ENCODE measurements at regions not wholly inside any gene's neighbourhood (a gene's known extent, or its start where the extent isn't known, plus 50 kb on each side); places are given as distances from the start of the nearest gene placed in this dataset.

DNA sequence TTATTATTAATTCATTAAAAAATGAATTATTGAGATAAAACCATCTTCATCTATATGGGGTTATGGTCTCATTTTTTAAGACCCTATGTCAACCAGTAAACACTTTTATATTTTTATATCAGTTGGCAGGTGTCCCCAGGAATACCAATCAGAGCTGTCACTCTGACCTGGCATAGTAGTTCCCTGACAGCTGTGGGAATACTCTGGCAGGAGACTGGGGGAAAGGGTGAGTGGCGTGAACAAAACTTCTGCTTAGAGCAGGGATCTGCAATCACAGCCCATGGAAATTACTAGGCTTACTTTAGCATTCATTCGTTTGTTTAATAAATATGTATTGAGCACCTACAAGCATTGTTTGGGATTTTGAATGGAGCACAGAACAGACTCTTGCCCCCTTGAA, 254.1 kb upstream of the KLF3 start:
- 43% methylated on average over 2 of the region's 2 CpGs for WGBS (ENCODE audit: insufficient coverage, low coverage, missing lambda C conversion rate)
- no peak for DNase-seq (ENCODE audit: extremely low read depth in 1 of 4, low spot score in 3 of 4)
- ChIA-PET POLR2A (no interaction called here), CTCF (ENCODE audit: low intra/inter-chr PET ratio) (interaction anchor here (0.6 kb wide), 1 partner anchor 24 kb away, joined by 3 read pairs; no protein-coding TSS in a partner anchor)
- no peaks in the 10 kb centered on the region for H4K20me1 ChIP-seq (replicated peaks; ENCODE audit: control insufficient read depth, insufficient read depth, low read length)
- BruUV-seq (replicated peaks) = no TSS peak
- in situ Hi-C loops (cut with MboI) = no loop called here
- no peak overlapping the region for H3K4me2 ChIP-seq (ENCODE audit: insufficient read depth, low read length)
- no peaks in the 10 kb centered on the region for H3K9me3 ChIP-seq (replicated peaks; ENCODE audit: control insufficient read depth, insufficient read depth, low read depth, low read length)
- no peak overlapping the region for H3K4me3 ChIP-seq
- no peak for FAIRE-seq
- TF ChIP-seq, protein P1, sequence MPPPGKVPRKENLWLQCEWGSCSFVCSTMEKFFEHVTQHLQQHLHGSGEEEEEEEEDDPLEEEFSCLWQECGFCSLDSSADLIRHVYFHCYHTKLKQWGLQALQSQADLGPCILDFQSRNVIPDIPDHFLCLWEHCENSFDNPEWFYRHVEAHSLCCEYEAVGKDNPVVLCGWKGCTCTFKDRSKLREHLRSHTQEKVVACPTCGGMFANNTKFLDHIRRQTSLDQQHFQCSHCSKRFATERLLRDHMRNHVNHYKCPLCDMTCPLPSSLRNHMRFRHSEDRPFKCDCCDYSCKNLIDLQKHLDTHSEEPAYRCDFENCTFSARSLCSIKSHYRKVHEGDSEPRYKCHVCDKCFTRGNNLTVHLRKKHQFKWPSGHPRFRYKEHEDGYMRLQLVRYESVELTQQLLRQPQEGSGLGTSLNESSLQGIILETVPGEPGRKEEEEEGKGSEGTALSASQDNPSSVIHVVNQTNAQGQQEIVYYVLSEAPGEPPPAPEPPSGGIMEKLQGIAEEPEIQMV (tag; conservative IDR thresholded peaks at IDR 0.05; ENCODE audit: low read depth) = no peak
- H3K36me3 ChIP-seq (ENCODE audit: control insufficient read depth, insufficient read depth, low read length) = no peaks in the 10 kb centered on the region
- H3K9ac ChIP-seq (ENCODE audit: insufficient read depth in 1 of 2, low read depth in 2 of 2, low read length in 2 of 2) = no peak overlapping the region
- no peaks in the 10 kb centered on the region for H3K79me2 ChIP-seq (ENCODE audit: control insufficient read depth, insufficient read depth, low read length)
- no peaks in the 10 kb centered on the region for H3K9me1 ChIP-seq (ENCODE audit: control insufficient read depth, insufficient read depth, low read length)
- H3K27ac ChIP-seq (ENCODE audit: extremely low read depth, low read depth, low read length) = no peak overlapping the region
- H2AFZ ChIP-seq (ENCODE audit: low read depth, low read length) = no peak overlapping the region
- H3K4me1 ChIP-seq (replicated peaks in 1 of 2; ENCODE audit: control insufficient read depth in 2 of 2, insufficient read depth in 2 of 2, low read length in 2 of 2) = no peaks in the 10 kb centered on the region; a peak in 1 of 5 replicates
- intact Hi-C loops (cut with micrococcal nuclease) = no loop called here
- ATAC-seq = no peak
- no peaks in the 10 kb centered on the region for H3K27me3 ChIP-seq (ENCODE audit: control insufficient read depth in 2 of 2, insufficient read depth in 2 of 2, low read length in 2 of 2)

DNA sequence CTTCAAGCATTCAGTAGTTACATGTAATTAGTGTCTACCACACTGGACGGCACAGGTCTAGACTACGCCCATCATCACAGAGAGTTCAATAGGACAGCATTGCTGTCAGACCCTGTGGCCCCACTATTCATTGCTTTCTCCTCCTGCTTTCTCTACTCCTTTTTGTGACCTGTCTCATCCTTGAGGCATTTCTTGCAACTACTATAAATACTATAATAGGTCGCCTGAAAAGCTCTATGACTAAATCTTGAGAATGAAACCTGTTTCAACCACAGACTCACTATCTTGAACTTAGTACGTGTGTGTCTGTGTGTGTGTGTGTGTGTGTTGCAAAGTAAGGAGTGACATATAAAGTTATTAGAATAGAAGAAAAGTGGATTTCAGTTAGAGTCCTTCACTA, 252.9 kb upstream of the KLF3 start:
- BruUV-seq (replicated peaks) = no TSS peak
- Histone ChIP-seq H3K27me3 (ENCODE audit: control insufficient read depth in 2 of 2, insufficient read depth in 2 of 2, low read length in 2 of 2) (no peaks in the 10 kb centered on the region), H3K36me3 (ENCODE audit: control insufficient read depth, insufficient read depth, low read length) (no peaks in the 10 kb centered on the region), H3K79me2 (ENCODE audit: control insufficient read depth, insufficient read depth, low read length) (no peaks in the 10 kb centered on the region), H4K20me1 (replicated peaks; ENCODE audit: control insufficient read depth, insufficient read depth, low read length) (no peaks in the 10 kb centered on the region), H3K9me3 (replicated peaks; ENCODE audit: control insufficient read depth, insufficient read depth, low read depth, low read length) (no peaks in the 10 kb centered on the region), H3K27ac (ENCODE audit: extremely low read depth, low read depth, low read length) (no peak overlapping the region), H3K9ac (ENCODE audit: insufficient read depth in 1 of 2, low read depth in 2 of 2, low read length in 2 of 2) (no peak overlapping the region), H3K4me3 (no peak overlapping the region), H3K9me1 (ENCODE audit: control insufficient read depth, insufficient read depth, low read length) (no peaks in the 10 kb centered on the region), H2AFZ (ENCODE audit: low read depth, low read length) (no peak overlapping the region), H3K4me2 (ENCODE audit: insufficient read depth, low read length) (no peak overlapping the region), H3K4me1 (replicated peaks in 1 of 2; ENCODE audit: control insufficient read depth in 2 of 2, insufficient read depth in 2 of 2, low read length in 2 of 2) (no peaks in the 10 kb centered on the region; a peak in 1 of 5 replicates)
- CTCF ChIA-PET (ENCODE audit: low intra/inter-chr PET ratio) = no interaction called here
- DNase-seq (ENCODE audit: extremely low read depth in 1 of 4, low spot score in 3 of 4) (no peak), FAIRE-seq (no peak), ATAC-seq (no peak)
- 55% methylated on average over 4 of the region's 4 CpGs for whole genome bisulfite sequencing (ENCODE audit: insufficient coverage, low coverage, missing lambda C conversion rate)
- TF ChIP-seq SRSF9 (IDR thresholded peaks at IDR 0.05; ENCODE audit: borderline replicate concordance, low read depth, low read length) (no peak), BMI1 (IDR thresholded peaks at IDR 0.05; ENCODE audit: low read length) (no peak), ZNF232 (CRISPR knock-in tag; IDR thresholded peaks at IDR 0.05) (no peak), EGR1 (conservative IDR thresholded peaks at IDR 0.05) (no peak), HNRNPLL (IDR thresholded peaks at IDR 0.05; ENCODE audit: low read depth, low read length, poor library complexity, severe bottlenecking) (no peak), ZNF146 (CRISPR knock-in tag; IDR thresholded peaks at IDR 0.05; ENCODE audit: unreplicated experiment) (no peak), TAF7 (tag; IDR thresholded peaks at IDR 0.05) (no peak), TCFL5 (CRISPR knock-in tag; conservative IDR thresholded peaks at IDR 0.05) (no peak), ZNF121 (CRISPR knock-in tag; conservative IDR thresholded peaks at IDR 0.05) (no peak), ETS2 (tag; IDR thresholded peaks at IDR 0.05; ENCODE audit: borderline replicate concordance, poor library complexity, severe bottlenecking) (no peak)
- TF ChIP-seq, protein P2, sequence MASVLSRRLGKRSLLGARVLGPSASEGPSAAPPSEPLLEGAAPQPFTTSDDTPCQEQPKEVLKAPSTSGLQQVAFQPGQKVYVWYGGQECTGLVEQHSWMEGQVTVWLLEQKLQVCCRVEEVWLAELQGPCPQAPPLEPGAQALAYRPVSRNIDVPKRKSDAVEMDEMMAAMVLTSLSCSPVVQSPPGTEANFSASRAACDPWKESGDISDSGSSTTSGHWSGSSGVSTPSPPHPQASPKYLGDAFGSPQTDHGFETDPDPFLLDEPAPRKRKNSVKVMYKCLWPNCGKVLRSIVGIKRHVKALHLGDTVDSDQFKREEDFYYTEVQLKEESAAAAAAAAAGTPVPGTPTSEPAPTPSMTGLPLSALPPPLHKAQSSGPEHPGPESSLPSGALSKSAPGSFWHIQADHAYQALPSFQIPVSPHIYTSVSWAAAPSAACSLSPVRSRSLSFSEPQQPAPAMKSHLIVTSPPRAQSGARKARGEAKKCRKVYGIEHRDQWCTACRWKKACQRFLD (CRISPR knock-in tag; IDR thresholded peaks at IDR 0.05) = no peak
- intact Hi-C loops (cut with micrococcal nuclease) = no loop called here
- POLR2A ChIA-PET = no interaction called here
- in situ Hi-C loops (cut with MboI) = no loop called here

Data from K562 (cell line).